NCI-H1105 treated with DMSO at 0.1 percent for 48 hours (cell line): ENCODE measurements at regions not wholly inside any gene's neighbourhood (a gene's known extent, or its start where the extent isn't known, plus 50 kb on each side); places are given as distances from the start of the nearest gene placed in this dataset.
"Not testable (repeated sequence)": the region's sequence is repeated elsewhere in the genome, so short reads cannot be mapped to it uniquely, and the experiment has no call there.

ENCODE experiments used
- DNase-seq: peaks from one replicate; lab custom pipeline; 2025; lab: John Stamatoyannopoulos, UW

DNA sequence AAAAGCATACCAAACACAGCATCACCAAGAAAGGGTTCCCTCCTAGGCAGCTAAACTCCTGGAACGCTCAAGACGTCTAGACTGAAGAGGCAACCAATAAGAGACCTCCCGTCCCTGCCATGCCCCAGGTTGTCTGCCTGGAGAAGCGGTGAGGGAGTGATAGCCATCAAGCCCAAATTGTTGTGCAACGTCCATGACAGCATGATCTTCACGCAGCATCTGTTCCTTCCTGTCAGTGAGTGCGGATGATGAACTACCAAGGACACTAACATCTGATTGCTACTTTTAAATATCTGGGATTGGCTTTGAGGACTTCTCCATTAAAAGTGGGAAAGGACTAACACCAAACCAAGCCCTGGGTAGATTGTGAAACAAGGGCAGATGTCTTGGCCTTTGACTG is 149.7 kb downstream of the TXNL1 start:
- DNase-seq, result no peak

DNA sequence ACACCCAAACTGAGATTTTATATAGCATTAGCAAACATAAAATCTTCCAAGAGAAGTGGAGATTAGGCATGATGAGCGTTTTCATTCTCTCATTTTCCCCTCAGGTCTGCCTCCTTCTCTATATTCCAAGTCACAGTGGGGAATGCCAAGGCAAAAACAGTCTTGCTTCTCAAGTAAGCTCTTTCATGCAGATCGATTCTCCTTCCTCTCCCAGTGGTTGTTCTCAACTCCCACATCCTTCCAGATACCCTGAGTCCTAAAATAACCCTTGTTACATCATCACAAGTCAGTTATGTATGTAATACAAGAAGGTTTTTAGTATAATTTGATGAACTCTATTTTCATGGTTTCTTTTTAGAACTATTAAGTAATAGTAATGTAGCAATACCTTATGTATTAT is 150.6 kb downstream of the TXNL1 start:
- DNase-seq, result no peak

- DNase-seq, result no peak
These were observed 155.0 kb downstream of the TXNL1 start for GRCh38 chr18:56483386-56483785.

DNA sequence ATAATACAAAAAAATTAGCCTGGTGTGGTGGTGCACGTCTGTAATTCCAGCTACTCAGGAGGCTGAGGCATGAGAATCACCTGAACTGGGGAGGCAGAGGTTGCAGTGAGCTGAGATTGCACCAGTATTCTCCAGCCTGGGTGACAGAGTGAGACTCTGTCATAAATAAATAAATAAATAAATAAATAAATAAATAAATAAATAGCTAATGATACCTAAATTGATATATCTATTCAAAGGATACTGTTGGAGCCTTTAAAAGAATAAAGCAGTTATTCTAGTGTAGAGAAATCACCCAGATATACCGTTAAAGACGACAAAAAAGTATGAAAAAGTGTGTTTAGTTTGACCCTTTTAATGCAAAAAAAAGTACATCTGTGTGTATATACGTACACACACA is 155.6 kb downstream of the TXNL1 start:
- DNase-seq, result not testable (repeated sequence)

- no peak for DNase-seq
These were observed 156.6 kb downstream of the TXNL1 start for GRCh38 chr18:56481751-56482150.

DNA sequence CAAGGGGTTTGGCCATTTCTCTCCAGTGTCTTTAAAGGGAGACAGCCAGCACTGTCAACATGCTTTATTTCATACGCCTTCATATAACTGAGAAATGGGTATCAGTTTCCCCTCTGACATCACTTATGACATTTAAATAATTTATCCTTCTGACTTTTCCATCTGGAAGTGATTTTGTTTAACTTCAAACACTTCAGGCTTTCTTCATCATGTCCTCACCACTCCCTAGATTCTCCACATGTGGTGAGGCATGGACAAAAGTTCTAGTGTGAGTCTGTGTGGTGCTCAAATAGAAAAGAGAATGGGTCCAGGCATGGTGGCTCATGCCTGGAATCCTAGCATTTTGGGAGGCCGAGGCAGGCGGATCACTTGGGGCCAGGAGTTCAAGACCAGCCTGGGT is 158.6 kb downstream of the TXNL1 start:
- no peak for DNase-seq

- no peak for DNase-seq
These were observed 163.1 kb downstream of the TXNL1 start for GRCh38 chr18:56475250-56475649.

GRCh38 chr18:56473400-56474024 is 164.9 kb downstream of the TXNL1 start:
- DNase-seq, result no peak

DNA sequence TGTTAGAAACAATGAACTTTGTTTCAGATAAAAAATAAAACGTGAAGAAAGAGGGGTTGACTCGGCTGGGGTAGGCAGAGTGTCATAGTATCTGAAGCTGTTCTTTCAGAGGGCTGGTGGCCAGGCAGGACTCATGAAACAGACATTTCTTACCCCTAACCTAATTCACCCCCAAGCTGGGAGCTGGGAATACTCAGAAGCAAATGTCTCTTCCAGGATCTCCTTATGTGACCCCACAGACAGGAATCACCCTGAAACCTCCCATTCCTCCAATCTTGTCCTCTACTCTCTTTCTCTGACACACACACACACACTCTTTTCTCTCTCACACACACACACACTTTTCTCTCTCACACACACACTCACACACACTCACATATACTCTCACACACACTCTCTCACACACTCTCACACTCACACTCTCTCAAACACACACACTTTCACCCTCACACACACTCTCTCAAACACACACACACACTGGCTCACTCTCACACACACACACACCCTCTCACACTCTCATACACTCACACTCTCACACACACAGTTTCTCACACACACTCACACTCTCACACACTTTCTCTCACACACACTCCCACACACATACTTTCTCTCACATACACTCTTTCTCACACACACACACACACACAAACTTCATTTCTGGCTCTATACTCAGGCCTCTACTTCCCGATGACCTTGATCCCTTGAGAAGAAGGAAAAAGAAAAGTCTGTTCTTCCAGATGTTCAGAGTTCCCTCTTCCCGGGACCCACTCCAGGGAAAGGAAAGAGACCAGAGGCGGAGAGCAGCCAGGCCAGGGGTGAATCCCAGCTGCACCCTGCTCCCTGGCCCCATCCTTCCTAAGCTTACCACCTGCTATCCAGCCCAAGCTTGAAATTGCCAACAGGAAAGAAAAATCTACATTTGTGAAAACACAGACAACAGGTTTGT is 167.7 kb downstream of the TXNL1 start:
- DNase-seq, result no peak

- no peak for DNase-seq
These were observed 168.8 kb downstream of the TXNL1 start for GRCh38 chr18:56469582-56469981.

GRCh38 chr18:56468396-56468795 is 170.0 kb downstream of the TXNL1 start:
- DNase-seq, result no peak

DNA sequence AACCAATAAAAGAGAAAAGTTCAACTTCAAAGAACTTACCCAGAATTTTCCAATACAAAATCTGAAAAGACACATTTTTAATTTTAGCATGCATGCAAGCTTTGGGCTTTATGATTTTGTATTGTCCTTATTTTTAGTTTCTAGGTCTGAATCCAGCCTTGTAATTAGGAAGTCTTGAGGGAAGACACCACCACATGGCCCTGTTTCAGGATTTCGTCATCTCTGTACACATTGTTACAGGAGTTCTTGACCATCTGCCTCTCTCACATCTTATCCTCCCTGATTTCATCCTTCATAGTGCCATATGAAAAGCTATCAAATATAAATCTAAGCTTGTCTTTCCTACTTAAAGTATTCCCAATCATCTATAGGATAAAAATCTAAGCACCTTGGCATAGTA is 176.1 kb downstream of the TXNL1 start:
- DNase-seq, result no peak

GRCh38 chr18:56461151-56461550 is 177.2 kb downstream of the TXNL1 start:
- DNase-seq, result no peak

DNA sequence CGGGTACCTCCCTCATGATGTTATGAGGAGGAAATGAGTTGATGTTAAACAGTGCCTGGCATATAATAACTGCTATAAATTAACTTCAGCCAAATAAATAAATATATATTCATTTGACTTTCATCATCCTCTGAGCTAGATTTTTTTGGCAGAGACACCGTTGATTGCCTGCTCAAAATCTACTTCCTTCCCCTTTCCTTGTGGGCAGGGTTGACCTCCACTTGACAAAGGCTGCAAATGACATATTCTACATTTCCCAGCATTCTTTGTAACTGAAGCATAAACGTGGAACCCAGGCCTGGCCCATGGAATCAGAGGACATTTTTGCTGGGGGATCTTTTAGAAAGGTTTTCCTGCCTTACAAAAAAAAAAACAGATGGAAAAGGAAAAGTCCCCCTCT is 177.8 kb downstream of the TXNL1 start:
- no peak for DNase-seq

GRCh38 chr18:56458770-56459712 is 179.4 kb downstream of the TXNL1 start:
- DNase-seq, result peak; percentile 88

GRCh38 chr18:56455874-56456273 is 182.5 kb downstream of the TXNL1 start:
- no peak for DNase-seq

- no peak for DNase-seq
These were observed 183.3 kb downstream of the TXNL1 start for GRCh38 chr18:56455141-56455540.

DNA sequence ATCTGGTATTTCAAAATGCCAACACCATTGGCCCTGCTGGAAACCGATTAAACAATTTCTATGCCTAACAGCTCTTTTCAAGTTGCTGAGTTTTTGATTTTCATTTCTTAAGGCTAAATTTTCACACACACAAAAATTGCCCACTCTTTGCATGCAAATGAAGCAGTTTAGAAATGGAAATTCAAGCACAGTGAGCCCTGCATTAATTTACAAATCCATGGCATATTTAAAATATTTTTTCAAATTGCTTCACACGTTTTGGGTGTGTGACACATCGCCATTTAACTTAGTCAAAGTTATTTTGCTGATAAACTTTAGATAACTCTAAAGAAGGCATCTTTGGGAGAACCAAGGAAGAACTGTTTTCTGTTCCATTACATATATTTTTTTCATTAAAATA is 184.8 kb downstream of the TXNL1 start:
- no peak for DNase-seq

- DNase-seq, result no peak
These were observed 187.2 kb downstream of the TXNL1 start for GRCh38 chr18:56451188-56451587.

- DNase-seq, result no peak
These were observed 189.6 kb downstream of the TXNL1 start for GRCh38 chr18:56448751-56449150.

DNA sequence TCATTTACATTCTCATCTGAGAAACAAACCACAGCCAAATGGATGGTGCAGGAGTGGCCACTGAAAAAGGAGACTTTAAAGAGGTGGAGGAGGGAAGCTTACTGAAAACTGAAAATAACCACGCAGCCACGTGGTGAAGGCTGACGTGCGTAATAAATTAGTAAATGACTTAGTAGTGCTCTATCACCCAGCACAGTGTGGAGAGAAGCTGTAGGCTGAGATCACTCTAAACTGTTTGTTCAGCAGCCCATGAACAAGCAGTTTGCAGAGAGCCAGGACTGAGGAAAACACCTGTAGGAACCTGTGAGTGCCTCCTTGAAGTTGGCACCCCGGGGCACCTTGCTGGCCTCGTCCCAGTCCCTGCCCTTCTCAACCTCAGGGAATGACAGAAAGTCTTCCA is 193.0 kb downstream of the TXNL1 start:
- DNase-seq, result no peak

DNA sequence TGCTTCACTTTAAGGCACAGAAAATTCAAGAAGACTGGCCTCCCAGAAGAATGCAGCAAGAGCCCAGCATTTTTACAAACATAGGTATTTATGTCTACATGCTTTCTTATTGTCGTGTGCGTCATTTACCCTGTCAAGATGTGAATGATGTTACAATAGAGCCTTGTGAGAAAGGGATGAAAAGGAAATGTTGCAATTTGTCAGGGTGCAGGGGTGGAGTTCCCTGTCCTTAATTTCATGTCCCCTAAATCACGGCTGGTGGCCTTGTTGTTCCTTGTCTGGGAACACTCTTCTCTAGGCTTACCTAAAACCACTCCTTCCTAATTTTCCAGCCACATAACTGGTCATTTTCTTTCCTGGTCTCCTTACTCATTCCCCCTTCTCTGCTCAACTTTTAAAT is 194.2 kb downstream of the TXNL1 start:
- no peak for DNase-seq
